GM23248 (cell line): ENCODE measurements at regions not wholly inside any gene's neighbourhood (a gene's known extent, or its start where the extent isn't known, plus 50 kb on each side); places are given as distances from the start of the nearest gene placed in this dataset.

Experiments used
- EZH2 ChIP-seq: fragments of 200-600 bp; sonication (generic); IDR thresholded peaks from 2 replicates; pipeline ENCODE4 v1.6.1; 2018; ENCODE audit warnings: antibody characterized with exemption, mild to moderate bottlenecking; ENCODE audit not compliant: insufficient read depth, poor library complexity, severe bottlenecking
- EZH2phosphoT487 ChIP-seq: fragments of 200-600 bp; sonication (generic); IDR thresholded peaks from 2 replicates; pipeline ENCODE4 v1.6.1; 2018; ENCODE audit warnings: antibody characterized with exemption, moderate library complexity, mild to moderate bottlenecking, low read depth; ENCODE audit not compliant: insufficient read depth

DNA sequence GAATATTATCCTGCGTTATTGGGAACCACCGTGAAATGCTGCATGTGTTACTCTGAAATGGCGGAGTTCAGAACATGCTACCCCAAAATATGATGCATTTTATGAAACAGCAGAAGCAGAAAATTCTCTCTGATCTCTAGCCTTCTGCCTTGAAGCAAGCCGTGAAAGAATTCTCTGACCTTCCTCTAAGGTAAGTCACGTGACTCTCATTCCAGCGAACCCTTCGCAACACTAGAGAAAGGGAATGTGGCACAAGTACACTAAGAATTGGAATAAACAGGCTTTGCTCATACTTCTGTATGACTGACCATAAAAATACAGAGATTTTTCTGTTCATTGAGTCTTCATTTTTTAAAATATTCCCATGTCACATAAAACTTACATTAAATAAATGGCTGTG, 805.6 kb upstream of the LRRC4C start:
- no peak for TF ChIP-seq EZH2
- no peak for TF ChIP-seq EZH2phosphoT487
